OCI-LY1 (cell line): ENCODE measurements at regions not wholly inside any gene's neighbourhood (a gene's known extent, or its start where the extent isn't known, plus 50 kb on each side); places are given as distances from the start of the nearest gene placed in this dataset.

Experiments
- EZH2 ChIP-seq: fragments of 200-600 bp; sonication (generic), shearing (Covaris generic); IDR thresholded peaks from 2 replicates; pipeline ENCODE4 v1.8.0; 2017; ENCODE audit warnings: borderline replicate concordance, mixed run types, mild to moderate bottlenecking, antibody characterized with exemption, low read length, moderate library complexity, mixed read lengths
- TF ChIP-seq, protein P1 (sequence below): fragments of 200-600 bp; sonication (generic), shearing (Covaris generic); IDR thresholded peaks from 2 replicates; pipeline ENCODE4 v1.5.1; 2017; ENCODE audit warnings: mild to moderate bottlenecking, antibody characterized with exemption, low read length, moderate library complexity, mixed read lengths

DNA sequence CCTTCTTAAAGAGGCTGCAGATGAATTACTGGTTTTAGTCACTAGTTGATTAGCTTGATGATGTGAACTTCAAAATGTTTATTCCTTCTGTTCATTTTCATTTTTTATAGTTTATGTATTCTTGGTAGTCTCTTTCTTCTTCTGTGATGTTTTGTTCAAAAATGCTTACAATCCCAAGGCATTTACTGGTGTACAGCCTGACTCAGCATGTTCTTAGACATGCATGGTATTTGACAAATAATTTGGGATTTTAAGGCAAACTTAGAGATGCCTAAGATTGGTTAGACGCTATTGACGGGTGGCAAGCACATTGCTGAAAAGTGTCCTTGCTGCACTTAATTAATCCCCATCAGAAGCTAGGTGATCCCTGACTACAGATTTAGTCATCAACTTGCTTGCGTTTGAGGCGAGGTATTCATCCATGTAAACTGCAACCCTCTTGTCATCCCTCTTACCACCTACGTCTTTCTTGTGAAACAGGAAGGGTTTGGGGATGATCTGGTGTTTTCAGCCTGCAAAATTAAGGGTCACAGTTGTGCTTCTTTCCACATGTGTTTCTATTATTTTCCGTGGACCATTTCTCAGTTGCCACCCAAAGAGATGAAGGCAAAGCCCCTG is 331.8 kb downstream of the DKK2 start:
- TF ChIP-seq, protein P1, sequence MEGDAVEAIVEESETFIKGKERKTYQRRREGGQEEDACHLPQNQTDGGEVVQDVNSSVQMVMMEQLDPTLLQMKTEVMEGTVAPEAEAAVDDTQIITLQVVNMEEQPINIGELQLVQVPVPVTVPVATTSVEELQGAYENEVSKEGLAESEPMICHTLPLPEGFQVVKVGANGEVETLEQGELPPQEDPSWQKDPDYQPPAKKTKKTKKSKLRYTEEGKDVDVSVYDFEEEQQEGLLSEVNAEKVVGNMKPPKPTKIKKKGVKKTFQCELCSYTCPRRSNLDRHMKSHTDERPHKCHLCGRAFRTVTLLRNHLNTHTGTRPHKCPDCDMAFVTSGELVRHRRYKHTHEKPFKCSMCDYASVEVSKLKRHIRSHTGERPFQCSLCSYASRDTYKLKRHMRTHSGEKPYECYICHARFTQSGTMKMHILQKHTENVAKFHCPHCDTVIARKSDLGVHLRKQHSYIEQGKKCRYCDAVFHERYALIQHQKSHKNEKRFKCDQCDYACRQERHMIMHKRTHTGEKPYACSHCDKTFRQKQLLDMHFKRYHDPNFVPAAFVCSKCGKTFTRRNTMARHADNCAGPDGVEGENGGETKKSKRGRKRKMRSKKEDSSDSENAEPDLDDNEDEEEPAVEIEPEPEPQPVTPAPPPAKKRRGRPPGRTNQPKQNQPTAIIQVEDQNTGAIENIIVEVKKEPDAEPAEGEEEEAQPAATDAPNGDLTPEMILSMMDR: no peak
- no peak for TF ChIP-seq EZH2
